ENCODE measurements at regions not wholly inside any gene's neighbourhood (a gene's known extent, or its start where the extent isn't known, plus 50 kb on each side); places are given as distances from the start of the nearest gene placed in this dataset.

GRCh38 chr1:236334893-236335545, 53.3 kb upstream of the ERO1B start (continued):
- TF ChIP-seq FOS (IDR thresholded peaks at IDR 0.05; ENCODE audit: borderline replicate concordance, extremely low read depth, insufficient read length) (no peak), ZSCAN29 (IDR thresholded peaks at IDR 0.05) (no peak)

GRCh38 chr1:236332092-236332758, 50.5 kb upstream of the ERO1B start:
- Histone ChIP-seq H3K27me3 (replicated peaks in 1 of 2; ENCODE audit: control insufficient read depth in 2 of 2, insufficient read depth in 2 of 2, low read length in 1 of 2) (no peaks in the 10 kb centered on the region), H2AFZ (ENCODE audit: control insufficient read depth, low read depth, low read length) (no peak overlapping the region), H3K36me3 (ENCODE audit: control insufficient read depth in 2 of 2, insufficient read depth in 2 of 2, low read length in 1 of 2) (no peaks in the 10 kb centered on the region), H3K4me2 (ENCODE audit: control insufficient read depth, insufficient read depth) (no peak overlapping the region), H3K79me2 (ENCODE audit: control insufficient read depth, insufficient read depth, low read length) (no peaks in the 10 kb centered on the region), H3K27ac (ENCODE audit: control insufficient read depth, insufficient read depth) (no peak overlapping the region), H3K4me3 (no peak overlapping the region), H3K9ac (ENCODE audit: control insufficient read depth, insufficient read depth, low read length) (no peak overlapping the region), H3K9me3 (replicated peaks; ENCODE audit: control insufficient read depth, insufficient read depth, low read length) (no peaks in the 10 kb centered on the region), H3K4me1 (ENCODE audit: control insufficient read depth, insufficient read depth, low read length) (no peaks in the 10 kb centered on the region), H4K20me1 (ENCODE audit: control insufficient read depth, insufficient read depth) (no peaks in the 10 kb centered on the region)
- ChIA-PET POLR2A (no interaction called here), RAD21 (ENCODE audit: unreplicated experiment) (no interaction called here), SMC1A (ENCODE audit: uncharacterized antibody, unreplicated experiment) (no interaction called here), CTCF (no interaction called here)
- DNase-seq (ENCODE audit: low read depth, low spot score) (no peak), FAIRE-seq (no peak), ATAC-seq (no peak)
- WGBS (ENCODE audit: insufficient coverage, insufficient replicate concordance, low lambda C conversion rate, missing lambda C conversion rate): 50% methylated on average over 16 of the region's 16 CpGs
- intact Hi-C loops (cut with micrococcal nuclease; ENCODE audit: unreplicated experiment) (no loop called here), in situ Hi-C loops (cut with MboI) (no loop called here)
- no TSS peak for BruUV-seq (replicated peaks)
- TF ChIP-seq SREBF1 (IDR thresholded peaks at IDR 0.05; ENCODE audit: low read length) (no peak), CEBPZ (IDR thresholded peaks at IDR 0.05; ENCODE audit: low read depth, low read length) (no peak), PML (IDR thresholded peaks at IDR 0.05; ENCODE audit: low read length) (no peak), ZSCAN29 (IDR thresholded peaks at IDR 0.05) (no peak), HDAC6 (IDR thresholded peaks at IDR 0.05; ENCODE audit: unreplicated experiment) (no peak), ZNF217 (IDR thresholded peaks at IDR 0.05) (no peak), SRF (IDR thresholded peaks at IDR 0.05; ENCODE audit: low read depth in 2 of 2, low read length in 2 of 2) (no peak), ATF3 (IDR thresholded peaks at IDR 0.05; ENCODE audit: borderline replicate concordance, extremely low read depth, low read depth, low read length) (no peak), ASH2L (IDR thresholded peaks at IDR 0.05; ENCODE audit: borderline replicate concordance, low read depth) (no peak), LARP7 (IDR thresholded peaks at IDR 0.05) (no peak), TARDBP (IDR thresholded peaks at IDR 0.05; ENCODE audit: borderline replicate concordance) (no peak), ZZZ3 (IDR thresholded peaks at IDR 0.05; ENCODE audit: control insufficient read depth, insufficient read length, low read depth) (no peak), IRF4 (IDR thresholded peaks at IDR 0.05; ENCODE audit: low read depth, low read length) (no peak)

Measured in GM12878 (cell line).